ENCODE measurements at regions not wholly inside any gene's neighbourhood (a gene's known extent, or its start where the extent isn't known, plus 50 kb on each side); places are given as distances from the start of the nearest gene placed in this dataset.

DNA sequence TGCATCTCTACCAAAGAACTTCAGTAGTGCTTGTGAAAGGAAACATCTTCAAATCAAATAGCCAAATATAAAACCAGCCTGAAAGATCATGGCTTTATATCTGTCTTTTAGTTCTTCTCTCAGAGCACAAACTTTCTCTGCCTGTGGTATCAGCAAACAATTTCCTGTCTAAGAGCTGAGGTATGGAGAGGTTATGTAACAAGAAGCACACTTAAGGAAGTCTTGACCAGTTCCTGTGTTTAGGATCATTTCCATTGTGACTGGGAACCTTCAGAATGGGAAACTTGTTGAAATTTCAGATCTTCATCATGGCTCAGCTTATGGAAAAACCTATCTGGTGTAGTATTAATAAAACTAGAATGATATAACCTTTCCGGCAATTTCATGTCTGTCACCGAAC lies 148.8 kb downstream of the MBL2 start:
- Histone ChIP-seq H3K27me3 (ENCODE audit: control insufficient read depth in 4 of 4, insufficient read depth in 4 of 4, low read length in 3 of 4) (peaks cover 0 to 5% (median 0%) of the 10 kb centered on the region in 4 donors), H3K4me3 (ENCODE audit: low read depth in 1 of 3, low read length in 3 of 3) (no peak overlapping the region), H3K9ac (ENCODE audit: low read depth in 1 of 2, low read length in 2 of 2) (no peak overlapping the region), H3K27ac (ENCODE audit: low read depth in 1 of 2, low read length in 2 of 2) (no peak overlapping the region), H3K9me3 (ENCODE audit: control insufficient read depth in 4 of 4, low read length in 3 of 4) (no peaks in the 10 kb centered on the region), H3K36me3 (ENCODE audit: control insufficient read depth in 4 of 4, insufficient read depth in 3 of 4, low read depth in 1 of 4, low read length in 3 of 4) (no peaks in the 10 kb centered on the region), H3K4me1 (ENCODE audit: control insufficient read depth in 4 of 4, insufficient read depth in 4 of 4, low read length in 3 of 4) (no peaks in the 10 kb centered on the region)
- TF ChIP-seq TAF1 (conservative IDR thresholded peaks at IDR 0.05) = no peak
- no peak for TF ChIP-seq CTCF (IDR thresholded peaks at IDR 0.05; ENCODE audit: low read depth, low read length, missing input control)
- no peak for DNase-seq (ENCODE audit: low spot score)
- 80% methylated on average over 2 of the region's 2 CpGs for WGBS

DNA sequence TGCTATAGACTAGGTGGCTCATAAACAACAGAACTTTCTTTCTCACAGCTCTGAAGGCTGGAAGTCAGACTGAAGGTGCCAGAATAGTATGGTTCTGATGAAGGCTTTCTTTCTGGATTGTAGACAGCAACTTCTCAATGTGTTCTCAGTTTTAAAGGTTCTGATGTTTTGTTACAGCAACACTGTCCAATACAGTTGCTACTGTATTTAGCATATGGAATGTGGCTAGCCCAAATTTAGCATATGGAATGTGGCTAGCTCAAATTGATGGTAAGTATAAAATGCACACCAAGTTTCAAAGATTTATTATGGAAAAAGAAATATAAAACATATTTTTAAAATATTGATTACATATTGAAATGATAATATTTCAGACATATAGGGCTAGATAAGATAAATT lies 145.3 kb downstream of the MBL2 start:
- TF ChIP-seq, protein P1, sequence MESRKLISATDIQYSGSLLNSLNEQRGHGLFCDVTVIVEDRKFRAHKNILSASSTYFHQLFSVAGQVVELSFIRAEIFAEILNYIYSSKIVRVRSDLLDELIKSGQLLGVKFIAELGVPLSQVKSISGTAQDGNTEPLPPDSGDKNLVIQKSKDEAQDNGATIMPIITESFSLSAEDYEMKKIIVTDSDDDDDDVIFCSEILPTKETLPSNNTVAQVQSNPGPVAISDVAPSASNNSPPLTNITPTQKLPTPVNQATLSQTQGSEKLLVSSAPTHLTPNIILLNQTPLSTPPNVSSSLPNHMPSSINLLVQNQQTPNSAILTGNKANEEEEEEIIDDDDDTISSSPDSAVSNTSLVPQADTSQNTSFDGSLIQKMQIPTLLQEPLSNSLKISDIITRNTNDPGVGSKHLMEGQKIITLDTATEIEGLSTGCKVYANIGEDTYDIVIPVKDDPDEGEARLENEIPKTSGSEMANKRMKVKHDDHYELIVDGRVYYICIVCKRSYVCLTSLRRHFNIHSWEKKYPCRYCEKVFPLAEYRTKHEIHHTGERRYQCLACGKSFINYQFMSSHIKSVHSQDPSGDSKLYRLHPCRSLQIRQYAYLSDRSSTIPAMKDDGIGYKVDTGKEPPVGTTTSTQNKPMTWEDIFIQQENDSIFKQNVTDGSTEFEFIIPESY (IDR thresholded peaks at IDR 0.05) = no peak
- TF ChIP-seq, protein P2, sequence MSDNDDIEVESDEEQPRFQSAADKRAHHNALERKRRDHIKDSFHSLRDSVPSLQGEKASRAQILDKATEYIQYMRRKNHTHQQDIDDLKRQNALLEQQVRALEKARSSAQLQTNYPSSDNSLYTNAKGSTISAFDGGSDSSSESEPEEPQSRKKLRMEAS (IDR thresholded peaks at IDR 0.05) = no peak
- no peak for TF ChIP-seq JUND (IDR thresholded peaks at IDR 0.05)
- TF ChIP-seq SP1 (IDR thresholded peaks at IDR 0.05) = no peak
- TF ChIP-seq GABPA (IDR thresholded peaks at IDR 0.05 in 1 of 2, conservative IDR thresholded peaks at IDR 0.05 in 1 of 2) = no peak
- no peak for TF ChIP-seq RXRA (IDR thresholded peaks at IDR 0.05)
- TF ChIP-seq CTCF (IDR thresholded peaks at IDR 0.05; ENCODE audit: low read depth, low read length, missing input control) = no peak
- no peak for TF ChIP-seq ATF3 (IDR thresholded peaks at IDR 0.05)
- TF ChIP-seq FOXA2 (IDR thresholded peaks at IDR 0.05) = no peak
- TF ChIP-seq NR2F2 (IDR thresholded peaks at IDR 0.05) = no peak
- no peak for TF ChIP-seq RAD21 (IDR thresholded peaks at IDR 0.05)
- TF ChIP-seq YY1 (IDR thresholded peaks at IDR 0.05) = no peak
- TF ChIP-seq HNF4G (IDR thresholded peaks at IDR 0.05) = no peak
- TF ChIP-seq TAF1 (conservative IDR thresholded peaks at IDR 0.05) = no peak
- TF ChIP-seq HNF4A (conservative IDR thresholded peaks at IDR 0.05) = no peak
- H3K27me3 ChIP-seq (ENCODE audit: control insufficient read depth in 4 of 4, insufficient read depth in 4 of 4, low read length in 3 of 4) = no peaks in the 10 kb centered on the region
- no peak for DNase-seq (ENCODE audit: low spot score)
- H3K27ac ChIP-seq (ENCODE audit: low read depth in 1 of 2, low read length in 2 of 2) = no peak overlapping the region
- H3K36me3 ChIP-seq (ENCODE audit: control insufficient read depth in 4 of 4, insufficient read depth in 3 of 4, low read depth in 1 of 4, low read length in 3 of 4) = no peaks in the 10 kb centered on the region
- no peak overlapping the region for H3K4me3 ChIP-seq (ENCODE audit: low read depth in 1 of 3, low read length in 3 of 3)
- no peaks in the 10 kb centered on the region for H3K9me3 ChIP-seq (ENCODE audit: control insufficient read depth in 4 of 4, low read length in 3 of 4)
- no peaks in the 10 kb centered on the region for H3K4me1 ChIP-seq (ENCODE audit: control insufficient read depth in 4 of 4, insufficient read depth in 4 of 4, low read length in 3 of 4)
- no peak overlapping the region for H3K9ac ChIP-seq (ENCODE audit: low read depth in 1 of 2, low read length in 2 of 2)
